GM12872 (cell line): ENCODE measurements at regions not wholly inside any gene's neighbourhood (a gene's known extent, or its start where the extent isn't known, plus 50 kb on each side); places are given as distances from the start of the nearest gene placed in this dataset.

Experiments
- TF ChIP-seq, protein P1 (sequence below): IDR thresholded peaks from 3 replicates; pipeline ENCODE4 v1.5.1; 2011; ENCODE audit warnings: low read depth, mild to moderate bottlenecking, low read length, moderate library complexity; ENCODE audit not compliant: insufficient read depth

- TF ChIP-seq, protein P1, sequence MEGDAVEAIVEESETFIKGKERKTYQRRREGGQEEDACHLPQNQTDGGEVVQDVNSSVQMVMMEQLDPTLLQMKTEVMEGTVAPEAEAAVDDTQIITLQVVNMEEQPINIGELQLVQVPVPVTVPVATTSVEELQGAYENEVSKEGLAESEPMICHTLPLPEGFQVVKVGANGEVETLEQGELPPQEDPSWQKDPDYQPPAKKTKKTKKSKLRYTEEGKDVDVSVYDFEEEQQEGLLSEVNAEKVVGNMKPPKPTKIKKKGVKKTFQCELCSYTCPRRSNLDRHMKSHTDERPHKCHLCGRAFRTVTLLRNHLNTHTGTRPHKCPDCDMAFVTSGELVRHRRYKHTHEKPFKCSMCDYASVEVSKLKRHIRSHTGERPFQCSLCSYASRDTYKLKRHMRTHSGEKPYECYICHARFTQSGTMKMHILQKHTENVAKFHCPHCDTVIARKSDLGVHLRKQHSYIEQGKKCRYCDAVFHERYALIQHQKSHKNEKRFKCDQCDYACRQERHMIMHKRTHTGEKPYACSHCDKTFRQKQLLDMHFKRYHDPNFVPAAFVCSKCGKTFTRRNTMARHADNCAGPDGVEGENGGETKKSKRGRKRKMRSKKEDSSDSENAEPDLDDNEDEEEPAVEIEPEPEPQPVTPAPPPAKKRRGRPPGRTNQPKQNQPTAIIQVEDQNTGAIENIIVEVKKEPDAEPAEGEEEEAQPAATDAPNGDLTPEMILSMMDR = no peak
These were observed 154.0 kb downstream of the REEP3 start for GRCh38 chr10:63675171-63675570.

- TF ChIP-seq, protein P1 = no peak
These were observed 155.8 kb downstream of the REEP3 start for GRCh38 chr10:63677001-63677400.

GRCh38 chr10:63681993-63682697 lies 160.9 kb downstream of the REEP3 start:
- TF ChIP-seq, protein P1 = no peak

DNA sequence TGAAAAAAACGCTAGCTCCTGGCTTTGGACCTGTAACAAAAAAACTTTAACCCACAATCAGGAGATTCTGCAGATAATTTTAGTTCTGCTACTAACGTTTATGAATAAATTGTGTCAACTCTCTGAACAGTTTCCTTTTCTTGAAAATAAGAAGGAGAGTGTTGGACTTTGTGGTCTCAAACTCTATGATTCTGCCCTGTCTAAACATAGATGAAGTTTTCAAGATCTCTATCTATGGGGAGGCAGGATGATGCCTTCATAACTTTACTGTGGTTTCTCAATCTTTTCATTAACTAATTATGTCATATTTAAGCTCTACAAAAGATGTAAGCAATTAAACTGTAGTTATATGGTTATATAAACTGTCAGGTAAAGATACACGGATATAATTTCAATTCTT lies 162.0 kb downstream of the REEP3 start:
- TF ChIP-seq, protein P1 = no peak

- TF ChIP-seq, protein P1 = no peak
These were observed 162.5 kb downstream of the REEP3 start for GRCh38 chr10:63683686-63684085.

DNA sequence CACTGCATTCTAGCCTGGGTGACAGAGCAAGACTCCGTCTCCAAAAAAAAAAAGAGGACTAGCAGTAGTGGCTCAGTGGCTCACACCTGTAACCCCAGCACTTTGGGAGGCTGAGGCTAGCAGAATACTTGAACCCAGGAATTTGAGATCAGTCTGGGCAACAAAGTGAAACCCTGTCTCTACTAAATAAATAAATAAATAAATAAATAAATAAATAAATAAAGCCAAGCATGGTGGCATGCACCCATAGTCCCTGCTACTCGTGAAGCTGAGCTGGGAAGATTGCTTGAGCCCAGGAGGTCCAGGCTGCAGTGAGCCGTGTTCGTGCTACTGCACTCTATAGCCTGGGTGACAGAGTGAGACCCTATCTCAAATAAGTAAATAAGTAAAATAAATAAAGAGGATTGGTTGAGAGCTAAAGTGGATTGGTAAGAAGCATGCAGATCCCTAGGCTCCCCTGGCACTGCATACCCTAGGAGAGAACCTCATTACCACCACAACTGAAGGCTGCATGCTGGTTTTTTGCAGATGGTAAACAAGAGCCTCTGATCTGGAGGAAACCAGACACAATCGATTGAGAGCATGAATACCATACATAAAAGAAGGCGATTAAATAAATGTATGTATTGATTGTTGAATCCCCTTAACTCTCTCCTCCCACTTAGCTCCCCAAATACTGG lies 163.2 kb downstream of the REEP3 start:
- TF ChIP-seq, protein P1 = no peak

DNA sequence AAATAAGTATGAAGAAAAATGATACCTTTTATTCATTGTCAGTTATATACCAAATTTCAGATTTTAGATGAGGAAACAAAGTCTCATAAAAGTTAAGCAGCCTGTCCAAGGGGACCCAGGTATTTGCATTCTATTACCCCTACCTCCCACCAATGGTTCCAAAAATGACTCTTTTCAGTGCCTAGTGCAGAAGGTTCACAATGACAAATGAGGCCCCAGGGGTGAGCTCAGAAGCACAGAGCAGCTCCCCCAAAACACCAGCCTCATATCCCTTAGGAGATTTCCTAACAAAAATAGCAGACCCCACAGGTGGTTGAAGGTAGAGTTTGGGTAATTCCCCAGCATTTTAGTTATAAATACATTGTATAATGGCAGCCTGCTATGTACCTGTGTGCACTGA lies 168.6 kb downstream of the REEP3 start:
- TF ChIP-seq, protein P1 = no peak
